ENCODE measurements at regions not wholly inside any gene's neighbourhood (a gene's known extent, or its start where the extent isn't known, plus 50 kb on each side); places are given as distances from the start of the nearest gene placed in this dataset.

GRCh38 chr18:71020342-71021029 is 731.6 kb downstream of the SOCS6 start:
- no peak for DNase-seq (ENCODE audit: extremely low spot score)
- POLR2A ChIA-PET = no interaction called here
- CTCF ChIA-PET = interaction anchor here (0.6 kb wide), 1 partner anchor 230 kb away, joined by 3 read pairs; no protein-coding TSS in a partner anchor
- TF ChIP-seq SP1 (IDR thresholded peaks at IDR 0.05) (no peak), SUZ12 (IDR thresholded peaks at IDR 0.05) (no peak), PKNOX1 (IDR thresholded peaks at IDR 0.05) (no peak), ARNT (IDR thresholded peaks at IDR 0.05) (no peak), CTBP1 (IDR thresholded peaks at IDR 0.05; ENCODE audit: borderline replicate concordance) (no peak), BHLHE40 (IDR thresholded peaks at IDR 0.05; ENCODE audit: borderline replicate concordance) (no peak), ZNF384 (IDR thresholded peaks at IDR 0.05) (no peak), FOXM1 (IDR thresholded peaks at IDR 0.05; ENCODE audit: borderline replicate concordance) (no peak), FOXK2 (IDR thresholded peaks at IDR 0.05) (no peak)

GRCh38 chr18:71018816-71019215 is 730.0 kb downstream of the SOCS6 start:
- no peak for DNase-seq (ENCODE audit: extremely low spot score)
- POLR2A ChIA-PET = no interaction called here
- CTCF ChIA-PET = no interaction called here
- no peak for TF ChIP-seq LEF1 (IDR thresholded peaks at IDR 0.05; ENCODE audit: borderline replicate concordance)
- TF ChIP-seq L3MBTL2 (conservative IDR thresholded peaks at IDR 0.05) = no peak
- TF ChIP-seq TARDBP (IDR thresholded peaks at IDR 0.05) = no peak
- no peak for TF ChIP-seq NFRKB (IDR thresholded peaks at IDR 0.05)
- no peak for TF ChIP-seq ELF4 (IDR thresholded peaks at IDR 0.05)

GRCh38 chr18:71012789-71013188 is 723.9 kb downstream of the SOCS6 start:
- ChIA-PET POLR2A (no interaction called here), CTCF (no interaction called here)
- TF ChIP-seq SP1 (IDR thresholded peaks at IDR 0.05) (no peak), SUZ12 (IDR thresholded peaks at IDR 0.05) (no peak), ARNT (IDR thresholded peaks at IDR 0.05) (no peak), CTBP1 (IDR thresholded peaks at IDR 0.05; ENCODE audit: borderline replicate concordance) (no peak), L3MBTL2 (conservative IDR thresholded peaks at IDR 0.05) (no peak), LEF1 (IDR thresholded peaks at IDR 0.05; ENCODE audit: borderline replicate concordance) (no peak), FOXK2 (IDR thresholded peaks at IDR 0.05) (no peak), FOXM1 (IDR thresholded peaks at IDR 0.05; ENCODE audit: borderline replicate concordance) (no peak), HDGF (IDR thresholded peaks at IDR 0.05; ENCODE audit: borderline replicate concordance) (no peak), BHLHE40 (IDR thresholded peaks at IDR 0.05; ENCODE audit: borderline replicate concordance) (no peak), PKNOX1 (IDR thresholded peaks at IDR 0.05) (no peak), NFRKB (IDR thresholded peaks at IDR 0.05) (no peak), TARDBP (IDR thresholded peaks at IDR 0.05) (no peak), FOXA1 (IDR thresholded peaks at IDR 0.05) (no peak), ELF4 (IDR thresholded peaks at IDR 0.05) (no peak), ZNF384 (IDR thresholded peaks at IDR 0.05) (no peak)
- no peak for DNase-seq (ENCODE audit: extremely low spot score)

GRCh38 chr18:71011389-71011788 is 722.5 kb downstream of the SOCS6 start:
- ChIA-PET CTCF (interaction anchor here (0.6 kb wide), 1 partner anchor 204 kb away, joined by 3 read pairs; no protein-coding TSS in a partner anchor), POLR2A (no interaction called here)
- DNase-seq (ENCODE audit: extremely low spot score) = no peak
- TF ChIP-seq CTBP1 (IDR thresholded peaks at IDR 0.05; ENCODE audit: borderline replicate concordance) (no peak), ZNF384 (IDR thresholded peaks at IDR 0.05) (no peak), SP1 (IDR thresholded peaks at IDR 0.05) (no peak)

- POLR2A ChIA-PET = no interaction called here
- TF ChIP-seq FOXM1 (IDR thresholded peaks at IDR 0.05; ENCODE audit: borderline replicate concordance) (no peak), ZNF384 (IDR thresholded peaks at IDR 0.05) (no peak), FOXK2 (IDR thresholded peaks at IDR 0.05) (no peak), ARNT (IDR thresholded peaks at IDR 0.05) (no peak), PKNOX1 (IDR thresholded peaks at IDR 0.05) (no peak), ELF4 (IDR thresholded peaks at IDR 0.05) (no peak), SUZ12 (IDR thresholded peaks at IDR 0.05) (no peak), HDGF (IDR thresholded peaks at IDR 0.05; ENCODE audit: borderline replicate concordance) (no peak), NFRKB (IDR thresholded peaks at IDR 0.05) (no peak), FOXA1 (IDR thresholded peaks at IDR 0.05) (no peak), BHLHE40 (IDR thresholded peaks at IDR 0.05; ENCODE audit: borderline replicate concordance) (no peak), TARDBP (IDR thresholded peaks at IDR 0.05) (no peak), CTBP1 (IDR thresholded peaks at IDR 0.05; ENCODE audit: borderline replicate concordance) (no peak), LEF1 (IDR thresholded peaks at IDR 0.05; ENCODE audit: borderline replicate concordance) (no peak), SP1 (IDR thresholded peaks at IDR 0.05) (no peak), L3MBTL2 (conservative IDR thresholded peaks at IDR 0.05) (no peak)
- no peak for DNase-seq (ENCODE audit: extremely low spot score)
- CTCF ChIA-PET = no interaction called here
Observed at GRCh38 chr18:71008257-71008656, 719.4 kb downstream of the SOCS6 start.

- TF ChIP-seq CTBP1 (IDR thresholded peaks at IDR 0.05; ENCODE audit: borderline replicate concordance) (no peak), BHLHE40 (IDR thresholded peaks at IDR 0.05; ENCODE audit: borderline replicate concordance) (no peak), SUZ12 (IDR thresholded peaks at IDR 0.05) (no peak), ARNT (IDR thresholded peaks at IDR 0.05) (no peak)
- DNase-seq (ENCODE audit: extremely low spot score) = no peak
- POLR2A ChIA-PET = no interaction called here
- CTCF ChIA-PET = no interaction called here
Observed at GRCh38 chr18:71001597-71001996, 712.8 kb downstream of the SOCS6 start.
